ENCODE measurements at regions not wholly inside any gene's neighbourhood (a gene's known extent, or its start where the extent isn't known, plus 50 kb on each side); places are given as distances from the start of the nearest gene placed in this dataset.
"Not testable (repeated sequence)": the region's sequence is repeated elsewhere in the genome, so short reads cannot be mapped to it uniquely, and the experiment has no call there.

GRCh38 chr9:138206108-138206507 is 328.5 kb downstream of the CACNA1B start:
- H3K4me3 Mint-ChIP-seq (ENCODE audit: unreplicated experiment); CTCF ChIA-PET; H3K4me3 ChIP-seq (ENCODE audit: low read depth, low read length); H3K4me1 Mint-ChIP-seq (ENCODE audit: low read depth, unreplicated experiment); H3K27me3 ChIP-seq (replicated peaks; ENCODE audit: control insufficient read depth, insufficient read depth, low read length); H3K4me1 ChIP-seq; POLR2A ChIA-PET; H3K36me3 ChIP-seq (ENCODE audit: control insufficient read depth, insufficient read depth, low read length); BruUV-seq (replicated peaks); H3K36me3 Mint-ChIP-seq (ENCODE audit: insufficient read depth, unreplicated experiment); DNase-seq; H3K27me3 Mint-ChIP-seq (ENCODE audit: insufficient read depth, unreplicated experiment); H3K9me3 Mint-ChIP-seq (ENCODE audit: unreplicated experiment); H3K9me3 ChIP-seq; intact Hi-C loops (cut with micrococcal nuclease; ENCODE audit: unreplicated experiment); H3K27ac Mint-ChIP-seq (ENCODE audit: unreplicated experiment): not testable (repeated sequence)

GRCh38 chr9:138207300-138208179 is 330.0 kb downstream of the CACNA1B start:
- H3K36me3 ChIP-seq (ENCODE audit: control insufficient read depth, insufficient read depth, low read length); H3K27ac Mint-ChIP-seq (ENCODE audit: unreplicated experiment); H3K4me1 Mint-ChIP-seq (ENCODE audit: low read depth, unreplicated experiment); H3K4me1 ChIP-seq; H3K9me3 Mint-ChIP-seq (ENCODE audit: unreplicated experiment); H3K27me3 ChIP-seq (replicated peaks; ENCODE audit: control insufficient read depth, insufficient read depth, low read length); H3K4me3 Mint-ChIP-seq (ENCODE audit: unreplicated experiment); H3K27me3 Mint-ChIP-seq (ENCODE audit: insufficient read depth, unreplicated experiment); BruUV-seq (replicated peaks); POLR2A ChIA-PET; CTCF ChIA-PET; H3K4me3 ChIP-seq (ENCODE audit: low read depth, low read length); H3K36me3 Mint-ChIP-seq (ENCODE audit: insufficient read depth, unreplicated experiment); intact Hi-C loops (cut with micrococcal nuclease; ENCODE audit: unreplicated experiment); DNase-seq; H3K9me3 ChIP-seq: not testable (repeated sequence)

DNA sequence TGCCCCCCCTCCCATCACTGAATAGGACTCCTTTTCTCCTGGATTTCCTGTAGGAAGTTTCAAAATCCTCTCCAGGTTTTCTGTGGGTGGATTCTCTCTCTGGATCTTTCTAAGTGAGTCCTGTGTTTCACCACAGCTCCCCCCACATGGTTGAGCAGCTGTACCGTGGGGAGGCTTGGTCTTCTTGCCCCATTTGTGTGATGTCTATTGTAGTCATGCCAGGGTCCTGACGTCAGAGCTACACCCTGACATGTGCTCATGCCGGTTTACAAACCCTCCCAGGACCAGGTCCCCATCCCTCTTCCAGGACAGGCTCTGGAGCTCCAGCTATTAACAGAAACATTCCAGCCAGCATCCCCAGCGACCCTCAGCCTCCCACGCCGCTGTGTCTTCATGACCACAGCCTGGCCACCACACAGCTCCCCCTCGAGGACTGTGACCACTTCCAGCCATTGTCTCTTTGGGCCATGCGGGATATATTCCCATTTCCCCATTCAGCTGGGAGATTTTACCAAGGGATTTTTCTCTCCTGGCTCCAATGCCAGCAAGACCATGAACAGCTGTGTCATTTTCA is 331.6 kb downstream of the CACNA1B start:
- CTCF ChIA-PET; POLR2A ChIA-PET; H3K36me3 ChIP-seq (ENCODE audit: control insufficient read depth, insufficient read depth, low read length); intact Hi-C loops (cut with micrococcal nuclease; ENCODE audit: unreplicated experiment); H3K4me3 Mint-ChIP-seq (ENCODE audit: unreplicated experiment); H3K9me3 ChIP-seq; H3K4me1 ChIP-seq; H3K36me3 Mint-ChIP-seq (ENCODE audit: insufficient read depth, unreplicated experiment); H3K4me1 Mint-ChIP-seq (ENCODE audit: low read depth, unreplicated experiment); H3K4me3 ChIP-seq (ENCODE audit: low read depth, low read length); H3K27ac Mint-ChIP-seq (ENCODE audit: unreplicated experiment); BruUV-seq (replicated peaks); DNase-seq; H3K27me3 Mint-ChIP-seq (ENCODE audit: insufficient read depth, unreplicated experiment); H3K9me3 Mint-ChIP-seq (ENCODE audit: unreplicated experiment); H3K27me3 ChIP-seq (replicated peaks; ENCODE audit: control insufficient read depth, insufficient read depth, low read length): not testable (repeated sequence)

GRCh38 chr9:138210388-138210986 is 332.9 kb downstream of the CACNA1B start:
- H3K27ac Mint-ChIP-seq (ENCODE audit: unreplicated experiment); POLR2A ChIA-PET; H3K4me1 ChIP-seq; H3K36me3 Mint-ChIP-seq (ENCODE audit: insufficient read depth, unreplicated experiment); H3K4me3 ChIP-seq (ENCODE audit: low read depth, low read length); H3K27me3 ChIP-seq (replicated peaks; ENCODE audit: control insufficient read depth, insufficient read depth, low read length); H3K9me3 ChIP-seq; CTCF ChIA-PET; H3K4me1 Mint-ChIP-seq (ENCODE audit: low read depth, unreplicated experiment); BruUV-seq (replicated peaks); H3K27me3 Mint-ChIP-seq (ENCODE audit: insufficient read depth, unreplicated experiment); H3K9me3 Mint-ChIP-seq (ENCODE audit: unreplicated experiment); H3K36me3 ChIP-seq (ENCODE audit: control insufficient read depth, insufficient read depth, low read length); DNase-seq; H3K4me3 Mint-ChIP-seq (ENCODE audit: unreplicated experiment); intact Hi-C loops (cut with micrococcal nuclease; ENCODE audit: unreplicated experiment): not testable (repeated sequence)

DNA sequence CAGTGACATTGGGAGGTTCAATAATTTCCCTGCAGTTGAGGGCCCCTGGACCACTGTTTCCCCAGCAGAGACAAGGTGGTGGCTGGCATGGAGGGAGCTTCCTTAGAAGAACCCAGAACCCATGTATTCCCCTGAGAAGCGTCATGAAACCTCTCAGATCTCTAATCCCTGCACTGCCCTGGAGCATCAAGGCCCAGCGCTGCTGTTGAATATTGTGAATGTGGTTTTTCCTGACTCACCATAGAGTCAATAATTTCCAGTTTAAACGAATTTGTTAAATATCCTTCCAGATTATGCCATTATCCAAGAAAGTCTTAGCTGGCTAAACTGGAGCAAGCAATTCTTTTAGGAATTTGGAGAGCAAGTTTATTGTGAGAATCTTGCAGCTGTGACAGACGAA is 333.5 kb downstream of the CACNA1B start:
- H3K4me1 Mint-ChIP-seq (ENCODE audit: low read depth, unreplicated experiment); H3K27me3 Mint-ChIP-seq (ENCODE audit: insufficient read depth, unreplicated experiment); intact Hi-C loops (cut with micrococcal nuclease; ENCODE audit: unreplicated experiment); H3K4me1 ChIP-seq; CTCF ChIA-PET; H3K4me3 Mint-ChIP-seq (ENCODE audit: unreplicated experiment); H3K27ac Mint-ChIP-seq (ENCODE audit: unreplicated experiment); H3K9me3 ChIP-seq; H3K4me3 ChIP-seq (ENCODE audit: low read depth, low read length); H3K27me3 ChIP-seq (replicated peaks; ENCODE audit: control insufficient read depth, insufficient read depth, low read length); BruUV-seq (replicated peaks); H3K9me3 Mint-ChIP-seq (ENCODE audit: unreplicated experiment); H3K36me3 Mint-ChIP-seq (ENCODE audit: insufficient read depth, unreplicated experiment); H3K36me3 ChIP-seq (ENCODE audit: control insufficient read depth, insufficient read depth, low read length); POLR2A ChIA-PET; DNase-seq: not testable (repeated sequence)
